ENCODE measurements at regions not wholly inside any gene's neighbourhood (a gene's known extent, or its start where the extent isn't known, plus 50 kb on each side); places are given as distances from the start of the nearest gene placed in this dataset.

- no peak for DNase-seq
Measured at GRCh38 chr10:128536259-128536658, 410.0 kb upstream of the MKI67 start.

GRCh38 chr10:128537834-128538330 is 411.7 kb upstream of the MKI67 start:
- DNase-seq: no peak

- DNase-seq: no peak
Measured at GRCh38 chr10:128538671-128539070, 412.4 kb upstream of the MKI67 start.

DNA sequence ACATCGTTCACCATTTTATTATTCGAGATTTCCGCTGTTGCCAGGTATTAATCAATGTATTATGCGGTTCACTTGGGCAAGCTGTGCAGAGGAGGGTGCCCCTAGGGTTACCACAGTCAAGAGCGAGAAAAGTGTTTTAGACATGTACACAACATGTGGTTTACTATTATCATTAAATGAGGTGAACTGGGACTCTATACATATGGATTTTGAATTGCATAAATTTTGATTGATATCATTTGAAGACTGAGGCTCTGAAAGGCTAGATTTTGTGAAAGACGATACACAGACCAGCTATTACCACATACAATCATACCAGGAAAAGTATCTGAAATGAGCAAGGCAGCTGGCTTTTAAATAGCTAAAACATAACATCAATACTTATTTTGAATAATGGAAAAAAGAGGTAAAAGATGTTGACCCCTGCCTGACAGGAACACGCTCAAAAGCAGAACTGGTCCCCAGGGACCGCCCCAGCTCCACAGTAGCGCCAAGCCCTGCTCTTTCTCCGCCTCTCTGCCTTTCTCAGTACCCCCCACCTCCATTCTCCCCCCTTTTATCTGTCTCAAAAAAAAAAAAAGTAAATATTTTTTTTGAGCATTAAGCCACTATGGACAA is 413.4 kb upstream of the MKI67 start:
- DNase-seq: no peak

DNA sequence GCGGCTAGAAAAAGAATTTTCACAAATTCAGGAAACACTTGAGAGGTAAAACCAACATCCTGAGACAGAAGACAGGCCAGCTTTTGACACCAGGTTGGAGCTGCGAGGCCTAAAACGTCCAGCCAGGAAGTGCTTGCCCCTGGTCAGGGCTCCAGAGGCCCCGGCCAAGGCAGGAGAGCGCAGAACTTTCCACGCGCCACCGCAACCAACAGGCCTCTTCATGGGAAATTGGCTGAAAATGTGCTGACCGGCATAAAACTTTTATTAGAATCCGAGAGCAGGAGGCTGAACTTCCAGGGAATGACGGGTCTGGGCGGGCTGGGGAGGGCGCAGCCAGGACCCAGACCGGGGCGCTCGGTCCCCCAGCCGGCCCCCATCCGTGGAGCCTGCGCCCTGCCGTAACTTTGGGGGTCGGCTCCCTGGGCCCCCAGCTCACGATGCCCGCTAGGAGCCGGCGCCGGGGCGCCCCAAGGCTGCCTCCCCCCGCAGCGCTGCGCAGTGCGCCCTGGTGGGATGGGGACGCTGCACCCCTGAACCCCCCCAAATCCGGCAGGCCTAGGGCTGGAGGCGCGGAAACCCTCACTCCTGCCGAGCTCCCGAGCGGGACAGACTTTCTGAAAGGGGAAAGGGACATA is 414.0 kb upstream of the MKI67 start:
- DNase-seq: no peak

- no peak for DNase-seq
Measured at GRCh38 chr10:128540781-128541761, 414.8 kb upstream of the MKI67 start.

DNA sequence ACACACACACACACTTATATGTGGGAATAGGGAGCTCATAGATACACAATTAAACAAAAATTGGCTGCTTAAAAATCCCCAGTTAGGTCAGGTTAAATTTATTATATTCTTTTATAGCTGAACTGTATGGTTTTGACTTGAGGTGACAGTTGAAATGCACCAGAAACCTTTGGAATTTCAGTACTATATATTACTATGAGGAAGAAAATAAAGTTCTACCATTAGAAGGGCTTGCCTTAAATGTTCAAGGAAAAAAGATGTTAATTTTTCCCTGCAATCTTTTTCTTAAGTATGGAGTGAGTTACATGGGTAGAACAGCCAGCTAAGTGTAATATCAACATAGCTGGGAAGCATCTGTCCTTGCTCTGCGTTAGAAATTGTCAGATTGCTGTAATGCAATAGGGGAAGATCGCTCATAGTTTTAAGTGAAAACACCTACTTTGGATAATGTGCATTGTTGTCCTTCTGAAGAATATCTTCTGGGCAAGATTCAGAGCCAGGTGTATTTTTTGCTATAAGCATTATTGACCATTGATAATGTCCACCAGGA is 415.8 kb upstream of the MKI67 start:
- DNase-seq: no peak

GRCh38 chr10:128542659-128543058 is 416.4 kb upstream of the MKI67 start:
- DNase-seq: no peak

GRCh38 chr10:128543151-128543550 is 416.9 kb upstream of the MKI67 start:
- DNase-seq: no peak

- no peak for DNase-seq
Measured at GRCh38 chr10:128545216-128545615, 419.0 kb upstream of the MKI67 start.

DNA sequence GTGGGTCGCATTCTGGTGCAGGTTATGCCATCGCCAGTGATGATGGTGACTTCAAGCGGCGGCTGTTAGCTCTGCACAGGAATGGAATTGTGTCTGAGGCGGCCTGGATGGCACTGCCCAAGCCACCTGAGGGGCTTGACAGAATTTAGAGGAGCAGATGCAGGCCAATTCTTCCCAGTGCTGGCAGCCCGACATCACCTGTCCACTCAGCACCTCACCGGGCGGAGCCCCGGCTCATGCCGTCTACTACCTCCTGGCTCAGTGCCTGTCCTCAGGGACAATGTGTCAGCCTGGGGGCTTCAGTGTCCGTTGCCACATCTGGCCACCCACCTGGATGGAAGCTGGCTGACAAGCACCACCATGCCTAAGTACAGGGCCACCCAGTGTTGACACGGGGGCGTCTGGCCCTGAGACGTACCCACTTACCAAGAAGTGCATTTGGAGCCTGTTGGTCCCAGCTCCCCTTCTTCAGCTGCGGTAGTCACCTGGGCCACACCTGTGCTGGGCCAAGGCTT is 420.5 kb upstream of the MKI67 start:
- DNase-seq: no peak

DNA sequence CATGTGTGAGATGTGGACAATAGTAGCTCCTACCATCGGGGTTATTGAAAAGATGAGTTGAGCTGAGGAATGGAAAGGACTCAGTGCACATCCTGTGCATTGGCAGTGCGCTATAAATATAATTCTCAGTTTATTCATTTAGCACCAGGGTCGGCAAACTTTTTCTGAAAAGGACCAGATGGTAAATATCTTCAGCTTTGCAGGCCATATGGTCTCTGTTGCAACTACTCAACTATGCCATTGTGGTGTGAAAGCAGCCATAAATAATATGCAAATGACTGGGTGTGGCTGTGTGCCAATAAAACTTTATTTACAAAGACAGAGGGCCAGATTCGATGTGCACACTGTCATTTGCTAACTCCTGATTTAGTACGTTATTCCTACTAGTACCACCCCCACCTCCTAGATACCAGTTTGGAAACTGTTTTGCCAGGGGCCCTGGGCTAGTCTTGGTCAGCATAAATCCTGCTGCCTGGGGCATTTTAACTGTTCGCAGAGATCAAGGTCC is 422.9 kb upstream of the MKI67 start:
- no peak for DNase-seq

DNA sequence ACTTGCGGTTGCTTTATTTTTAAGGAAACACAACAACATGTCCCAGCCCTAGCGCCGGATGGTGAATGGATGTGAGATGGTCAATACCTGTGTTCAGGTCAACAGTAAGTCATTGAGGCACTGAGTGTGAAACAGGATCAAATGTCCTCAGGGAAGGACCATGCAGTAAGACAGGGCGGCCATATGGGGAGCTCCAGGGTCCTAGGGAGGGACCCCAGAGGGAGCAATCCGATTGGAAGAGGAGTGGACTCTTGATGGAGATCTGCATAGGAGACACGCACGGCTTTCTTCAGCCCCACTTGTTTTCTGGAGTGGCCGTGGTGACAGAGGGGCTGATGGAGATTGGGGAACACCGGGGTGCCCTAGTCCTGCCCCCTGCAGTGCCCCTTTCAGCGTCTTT is 423.8 kb upstream of the MKI67 start:
- DNase-seq: no peak

GRCh38 chr10:128551475-128551874 is 425.3 kb upstream of the MKI67 start:
- DNase-seq: no peak

DNA sequence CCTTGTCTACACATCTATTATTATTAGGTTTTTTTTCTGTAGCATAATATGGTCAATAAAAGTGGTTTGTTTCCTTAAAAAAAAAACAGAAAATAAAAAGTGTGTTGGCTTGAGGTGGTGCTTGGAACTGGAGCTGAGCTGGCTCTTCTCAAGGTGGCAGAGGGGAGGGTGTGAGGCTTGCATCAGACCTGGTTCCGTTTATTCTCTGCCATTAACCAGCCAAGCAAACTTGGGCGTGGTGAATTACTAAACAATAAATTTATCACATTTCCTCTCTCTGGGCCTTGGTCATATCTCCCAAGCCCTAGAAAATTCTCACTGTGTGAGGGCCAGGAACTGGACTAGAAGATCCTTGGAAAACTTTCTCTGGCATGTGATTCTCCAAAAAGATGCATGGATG is 427.5 kb upstream of the MKI67 start:
- DNase-seq: no peak

DNA sequence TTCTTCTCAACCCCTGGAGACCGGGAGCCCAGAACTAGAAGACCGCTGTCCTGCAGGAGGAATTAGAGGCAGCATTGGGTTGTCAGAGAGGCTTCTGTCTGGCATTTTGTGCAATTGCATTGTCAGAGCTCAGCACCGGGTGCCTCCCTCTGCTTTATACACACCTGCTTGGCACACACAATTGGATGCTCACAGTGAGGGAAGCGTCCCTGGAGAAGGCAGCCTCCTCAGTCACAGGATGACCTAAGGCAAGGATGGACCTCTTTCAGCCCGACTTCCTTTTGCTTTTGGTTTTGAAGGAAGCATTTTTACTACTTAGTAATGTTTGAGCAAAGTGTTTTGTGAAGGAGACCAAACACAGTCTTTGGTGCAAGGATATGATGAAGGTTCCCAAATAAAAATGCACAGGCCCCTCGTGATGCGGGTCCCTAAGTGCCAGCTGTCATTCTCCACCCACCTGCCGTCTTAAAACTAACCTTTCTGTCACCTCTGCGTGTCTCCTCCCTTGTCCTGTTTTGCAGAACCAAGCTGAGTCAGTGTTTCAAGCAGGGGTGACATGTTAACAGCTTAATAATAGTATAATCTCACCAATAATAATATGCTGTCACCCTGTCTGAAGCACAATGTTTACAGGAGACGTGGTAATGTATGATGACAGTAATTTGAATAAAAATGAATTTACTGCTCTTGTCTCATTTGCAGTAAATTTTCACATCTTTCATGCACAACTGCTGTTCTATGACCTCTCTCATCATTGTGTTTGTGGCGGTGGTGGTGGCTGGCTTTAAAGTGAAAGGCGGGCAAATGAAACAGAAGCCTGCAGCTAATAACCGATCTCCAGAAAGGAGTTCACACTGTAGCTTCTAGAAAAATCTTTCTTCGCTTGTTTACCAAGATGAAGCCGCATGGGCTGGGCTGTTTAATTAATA is 430.2 kb upstream of the MKI67 start:
- no peak for DNase-seq

- DNase-seq: no peak
Measured at GRCh38 chr10:128557149-128557710, 431.0 kb upstream of the MKI67 start.

DNA sequence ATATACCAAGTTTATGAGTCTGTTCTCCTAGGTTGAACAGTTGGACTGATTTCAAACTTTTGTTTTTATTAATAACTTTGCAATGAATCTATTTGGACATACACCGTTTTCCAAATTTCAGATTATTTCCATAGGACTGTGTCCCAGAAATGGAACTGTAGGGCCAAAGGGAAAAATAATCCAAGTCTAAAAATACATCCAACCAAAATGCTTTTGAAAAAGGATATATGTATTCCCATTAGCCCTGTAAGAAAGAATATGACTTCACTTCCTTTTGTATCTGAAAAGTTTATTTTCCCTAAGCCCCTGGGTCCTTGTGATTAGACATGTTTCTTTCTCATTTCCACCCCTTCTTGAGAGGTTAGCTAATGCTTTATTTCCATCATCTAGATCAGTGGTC is 434.2 kb upstream of the MKI67 start:
- DNase-seq: no peak

- no peak for DNase-seq
Measured at GRCh38 chr10:128560993-128561392, 434.8 kb upstream of the MKI67 start.

- no peak for DNase-seq
Measured at GRCh38 chr10:128563387-128563786, 437.2 kb upstream of the MKI67 start.

DNA sequence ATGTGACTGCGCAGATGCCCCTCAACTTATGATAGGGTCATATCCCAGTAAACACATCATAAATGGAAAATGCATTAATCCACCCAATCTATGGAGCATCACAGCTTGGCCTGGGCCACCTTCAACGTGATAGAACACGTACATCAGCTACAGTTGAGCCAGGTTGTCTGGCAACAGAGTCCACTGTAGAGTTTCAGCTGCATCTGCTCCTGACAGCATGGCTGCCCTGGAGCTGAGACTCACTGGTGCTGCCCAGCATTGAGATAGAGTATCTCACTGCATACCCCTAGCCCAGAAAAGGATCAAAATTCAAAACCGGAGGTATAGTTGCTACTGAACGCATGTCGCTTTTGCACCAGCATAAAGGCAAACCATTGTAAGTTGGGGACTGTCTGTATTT is 437.7 kb upstream of the MKI67 start:
- DNase-seq: no peak

All from CD4-positive, alpha-beta T cell treated with Interleukin-17A for 1 hour (primary cell).